GM10266 (cell line): ENCODE measurements at regions not wholly inside any gene's neighbourhood (a gene's known extent, or its start where the extent isn't known, plus 50 kb on each side); places are given as distances from the start of the nearest gene placed in this dataset.
"Not testable (repeated sequence)": the region's sequence is repeated elsewhere in the genome, so short reads cannot be mapped to it uniquely, and the experiment has no call there.

Source experiments
- DNase-seq: peaks from one replicate; pipeline ENCODE4 v3.0.0; 2012; ENCODE audit errors: extremely low spot score
- CTCF ChIP-seq: IDR thresholded peaks from 2 replicates; pipeline ENCODE4 v1.5.1; 2012; ENCODE audit warnings: mild to moderate bottlenecking, low read depth; ENCODE audit not compliant: control insufficient read depth, insufficient read depth; ENCODE audit errors: missing control alignments

GRCh38 chr1:116850436-116850835, 59.3 kb upstream of the PTGFRN start:
- no peak for TF ChIP-seq CTCF

GRCh38 chr1:116851189-116851588, 58.5 kb upstream of the PTGFRN start:
- not testable (repeated sequence) for DNase-seq

More at GRCh38 chr1:116850436-116850835, 59.3 kb upstream of the PTGFRN start:
- DNase-seq, result no peak

- no peak for TF ChIP-seq CTCF
- DNase-seq, result no peak
Observed at GRCh38 chr1:116851846-116852245, 57.9 kb upstream of the PTGFRN start.

GRCh38 chr1:116852367-116852766, 57.3 kb upstream of the PTGFRN start:
- no peak for TF ChIP-seq CTCF
- DNase-seq, result no peak

- DNase-seq, result no peak
- no peak for TF ChIP-seq CTCF
Observed at GRCh38 chr1:116852910-116853309, 56.8 kb upstream of the PTGFRN start.

GRCh38 chr1:116853680-116854402, 55.9 kb upstream of the PTGFRN start:
- DNase-seq, result no peak
- no peak for TF ChIP-seq CTCF

- no peak for TF ChIP-seq CTCF
Observed at GRCh38 chr1:116854403-116854690, 55.4 kb upstream of the PTGFRN start.

GRCh38 chr1:116854716-116855115, 55.0 kb upstream of the PTGFRN start:
- TF ChIP-seq CTCF, result no peak
- DNase-seq, result no peak

More at GRCh38 chr1:116854403-116854690, 55.4 kb upstream of the PTGFRN start:
- no peak for DNase-seq
